Stomach (tissue), 8 donors: ENCODE measurements at regions not wholly inside any gene's neighbourhood (a gene's known extent, or its start where the extent isn't known, plus 50 kb on each side); places are given as distances from the start of the nearest gene placed in this dataset.

Source experiments
- DNase-seq, 2 donors: peaks; one replicate each; pipeline versions ENCODE4 v3.0.0 to v3.0.0-alpha.2; 2013 to 2019
- H3K27ac ChIP-seq, 5 donors: fragments of 200-600 bp in 4 of 5; sonication (generic) in 4 of 5; one replicate each; pipeline ENCODE4 v1.5.1; 2013 to 2019; ENCODE audit warnings: mild to moderate bottlenecking in 1 of 5, moderate library complexity in 1 of 5
- H3K27me3 ChIP-seq, 3 donors: fragments of 200-600 bp; sonication (generic); one replicate each; pipeline ENCODE4 v1.5.1; 2017 to 2019; ENCODE audit warnings: mixed run types in 1 of 3
- H3K36me3 ChIP-seq, 4 donors: fragments of 200-600 bp; sonication (generic); 1 replicate in 3 of 4; 2 replicates in 1 of 4; pipeline ENCODE4 v1.5.1; 2016 to 2019
- H3K4me1 ChIP-seq, 4 donors: fragments of 200-600 bp; sonication (generic); one replicate each; pipeline ENCODE4 v1.5.1; 2016 to 2019
- H3K4me3 ChIP-seq, 4 donors: fragments of 200-600 bp; sonication (generic) in 3 of 4; one replicate each; pipeline ENCODE4 v1.5.1; 2016 to 2019; ENCODE audit warnings: mild to moderate bottlenecking in 1 of 4
- H3K9me3 ChIP-seq, 4 donors: fragments of 200-600 bp; sonication (generic); one replicate each; pipeline ENCODE4 v1.5.1; 2016 to 2019
- CTCF ChIP-seq, 7 experiments: fragments of 450-650 bp in 4 of 7; fragments of 200-600 bp in 3 of 7; sonication (generic) in 3 of 7; IDR thresholded peaks; one replicate each; pipeline ENCODE4 v1.5.1; 2016 to 2019; ENCODE audit warnings: antibody characterized with exemption in 7 of 7, control low read depth in 2 of 7, mild to moderate bottlenecking in 1 of 7
- EP300 ChIP-seq: sonication (generic); formaldehyde crosslinking; IDR thresholded peaks from one replicate; pipeline ENCODE4 v1.6.1; 2017; ENCODE audit warnings: antibody characterized with exemption
- POLR2A ChIP-seq, 4 donors: fragments of 450-650 bp; IDR thresholded peaks; one replicate each; pipeline ENCODE4 v1.6.1; 2016; ENCODE audit warnings: antibody characterized with exemption in 4 of 4, control low read depth in 2 of 4, mild to moderate bottlenecking in 1 of 4, moderate library complexity in 1 of 4
- POLR2AphosphoS5 ChIP-seq, 3 donors: sonication (generic); formaldehyde crosslinking; IDR thresholded peaks; one replicate each; pipeline ENCODE4 v1.6.1; 2016; ENCODE audit warnings: antibody characterized with exemption in 3 of 3
- WGBS, 5 donors: extraction: QIAGEN DNeasy Blood & Tissue Kit in 3 of 5; methylation state at CpG; one replicate each; pipeline versions ENCODE4 v1.1.5 to v1.1.7; 2013 to 2018; 5-methylcytosine and 5-hydroxymethylcytosine counted together
- intact Hi-C: fragments of 100-400 bp; cut with DNase I; formaldehyde crosslinking; loops from one replicate; pipeline ENCODE4 v1.15.1; 2023; ENCODE audit warnings: low total_unique reads
- donor health status: healthy with polysubstance abuse.
- donor health status: Bipolar disorder and iron deficiency.
- donor health status: healthy.

GRCh38 chr19:31496076-31496475 lies 146.8 kb upstream of the TSHZ3 start:
- intact Hi-C loops: no loop called here
- no peak for DNase-seq
- Histone ChIP-seq H3K9me3 (no peaks in the 10 kb centered on the region), H3K27ac (no peak overlapping the region), H3K4me1 (no peaks in the 10 kb centered on the region), H3K36me3 (no peaks in the 10 kb centered on the region), H3K4me3 (no peak overlapping the region), H3K27me3 (no peaks in the 10 kb centered on the region)
- TF ChIP-seq EP300 (no peak), POLR2AphosphoS5 (IDR thresholded peaks at IDR 0.05) (no peak), CTCF (IDR thresholded peaks at IDR 0.05) (no peak), POLR2A (IDR thresholded peaks at IDR 0.05) (no peak)
- WGBS, 5 donors: 84 to 92% (median 86%) methylated on average over 13 of the region's 13 CpGs

- intact Hi-C loops: no loop called here
- Histone ChIP-seq H3K27ac (no peak overlapping the region), H3K9me3 (no peaks in the 10 kb centered on the region), H3K36me3 (no peaks in the 10 kb centered on the region), H3K4me3 (no peak overlapping the region), H3K4me1 (no peaks in the 10 kb centered on the region), H3K27me3 (no peaks in the 10 kb centered on the region)
- 73 to 83% (median 79%) methylated on average over 2 of the region's 2 CpGs for WGBS, 5 donors
- DNase-seq: no peak
- TF ChIP-seq CTCF (IDR thresholded peaks at IDR 0.05): no peak
- no peak for TF ChIP-seq POLR2A (IDR thresholded peaks at IDR 0.05)
- no peak for TF ChIP-seq EP300
- TF ChIP-seq POLR2AphosphoS5 (IDR thresholded peaks at IDR 0.05): no peak
Measured at GRCh38 chr19:31497709-31498108, 148.5 kb upstream of the TSHZ3 start.

- 80 to 96% (median 94%) methylated on average over 3 of the region's 3 CpGs for WGBS, 5 donors
- intact Hi-C loops: no loop called here
Measured at GRCh38 chr19:31498781-31499180, 149.5 kb upstream of the TSHZ3 start.

GRCh38 chr19:31499281-31500196 lies 150.3 kb upstream of the TSHZ3 start:
- H3K4me3 ChIP-seq: no peak overlapping the region
- intact Hi-C loops: no loop called here
- H3K27ac ChIP-seq: no peak overlapping the region
- no peaks in the 10 kb centered on the region for H3K36me3 ChIP-seq
- peaks cover 0 to 3% (median 0%) of the 10 kb centered on the region in 3 donors for H3K27me3 ChIP-seq
- no peak for DNase-seq
- 73 to 86% (median 78%) methylated on average over 8 of the region's 8 CpGs for WGBS, 5 donors
- no peaks in the 10 kb centered on the region for H3K9me3 ChIP-seq
- TF ChIP-seq EP300: no peak
- no peak for TF ChIP-seq CTCF (IDR thresholded peaks at IDR 0.05)
- no peak for TF ChIP-seq POLR2A (IDR thresholded peaks at IDR 0.05)
- no peak for TF ChIP-seq POLR2AphosphoS5 (IDR thresholded peaks at IDR 0.05)
- no peaks in the 10 kb centered on the region for H3K4me1 ChIP-seq

More at GRCh38 chr19:31498781-31499180, 149.5 kb upstream of the TSHZ3 start:
- no peak for DNase-seq
- no peaks in the 10 kb centered on the region for H3K27me3 ChIP-seq
- no peak for TF ChIP-seq EP300
- no peak for TF ChIP-seq POLR2A (IDR thresholded peaks at IDR 0.05)
- TF ChIP-seq POLR2AphosphoS5 (IDR thresholded peaks at IDR 0.05): no peak
- TF ChIP-seq CTCF (IDR thresholded peaks at IDR 0.05): no peak
- no peaks in the 10 kb centered on the region for H3K4me1 ChIP-seq
- H3K9me3 ChIP-seq: no peaks in the 10 kb centered on the region
- H3K36me3 ChIP-seq: no peaks in the 10 kb centered on the region
- H3K4me3 ChIP-seq: no peak overlapping the region
- H3K27ac ChIP-seq: no peak overlapping the region
